Body of pancreas (tissue), 4 donors: ENCODE measurements at regions not wholly inside any gene's neighbourhood (a gene's known extent, or its start where the extent isn't known, plus 50 kb on each side); places are given as distances from the start of the nearest gene placed in this dataset.

Source experiments
- CTCF ChIP-seq, 7 experiments: fragments of 450-650 bp in 4 of 7; fragments of 200-600 bp in 3 of 7; sonication (generic) in 3 of 7; IDR thresholded peaks; one replicate each; pipeline ENCODE4 v1.5.1; 2016 to 2019; ENCODE audit warnings: antibody characterized with exemption in 7 of 7
- POLR2A ChIP-seq, 3 donors: fragments of 450-650 bp; IDR thresholded peaks; one replicate each; pipeline ENCODE4 v1.6.1; 2016; ENCODE audit warnings: antibody characterized with exemption in 3 of 3, mild to moderate bottlenecking in 2 of 3

- no peak for TF ChIP-seq POLR2A (IDR thresholded peaks at IDR 0.05)
- TF ChIP-seq CTCF (IDR thresholded peaks at IDR 0.05): no peak
Measured at GRCh38 chr13:90899416-90899815, 448.1 kb upstream of the MIR17HG start.
